Stimulated activated effector memory CD8-positive, alpha-beta T cell treated with anti-CD3 and anti-CD28 coated beads, Interleukin-12 subunit alpha, Interleukin-12 subunit beta, amount 100 ng/mL, for 72 hours (primary cell): ENCODE measurements at regions not wholly inside any gene's neighbourhood (a gene's known extent, or its start where the extent isn't known, plus 50 kb on each side); places are given as distances from the start of the nearest gene placed in this dataset.

Experiments
- ATAC-seq: fragments of 150-1000 bp; cut with Tn5 transposase; 2 replicates; pipeline ENCODE4 v1.10.0; 2021
- DNase-seq, 2 donors: peaks; one replicate each; pipeline ENCODE4 v3.0.0; 2021 to 2022; ENCODE audit warnings: low spot score in 2 of 2
- H3K27ac Mint-ChIP-seq: one replicate; pipeline ENCODE4 v1.8.0; 2022; ENCODE audit warnings: mild to moderate bottlenecking, mixed read lengths
- H3K36me3 Mint-ChIP-seq: one replicate; pipeline ENCODE4 v1.8.0; 2022; ENCODE audit warnings: mild to moderate bottlenecking, mixed read lengths
- H3K4me1 Mint-ChIP-seq: one replicate; pipeline ENCODE4 v1.8.0; 2022; ENCODE audit warnings: mixed read lengths
- H3K4me3 Mint-ChIP-seq: one replicate; pipeline ENCODE4 v1.8.0; 2022; ENCODE audit warnings: mild to moderate bottlenecking, mixed read lengths
- H3K9me3 Mint-ChIP-seq: one replicate; pipeline ENCODE4 v1.8.0; 2022; ENCODE audit warnings: mixed read lengths

- no peak overlapping the region for H3K27ac Mint-ChIP-seq
- ATAC-seq (no peak), DNase-seq (no peak)
- peaks cover 4% of the 10 kb centered on the region for H3K9me3 Mint-ChIP-seq
- no peaks in the 10 kb centered on the region for H3K4me1 Mint-ChIP-seq
- H3K4me3 Mint-ChIP-seq, result no peak overlapping the region
- H3K36me3 Mint-ChIP-seq, result no peaks in the 10 kb centered on the region
Observed at GRCh38 chr13:95494082-95494681, 58.3 kb upstream of the CLDN10 start.

GRCh38 chr13:95496485-95496884 lies 56.0 kb upstream of the CLDN10 start:
- ATAC-seq, result no peak
- no peak for DNase-seq
- H3K9me3 Mint-ChIP-seq, result peaks cover 10% of the 10 kb centered on the region
- H3K4me3 Mint-ChIP-seq, result no peak overlapping the region
- H3K36me3 Mint-ChIP-seq, result no peaks in the 10 kb centered on the region
- H3K4me1 Mint-ChIP-seq, result no peaks in the 10 kb centered on the region
- no peak overlapping the region for H3K27ac Mint-ChIP-seq

DNA sequence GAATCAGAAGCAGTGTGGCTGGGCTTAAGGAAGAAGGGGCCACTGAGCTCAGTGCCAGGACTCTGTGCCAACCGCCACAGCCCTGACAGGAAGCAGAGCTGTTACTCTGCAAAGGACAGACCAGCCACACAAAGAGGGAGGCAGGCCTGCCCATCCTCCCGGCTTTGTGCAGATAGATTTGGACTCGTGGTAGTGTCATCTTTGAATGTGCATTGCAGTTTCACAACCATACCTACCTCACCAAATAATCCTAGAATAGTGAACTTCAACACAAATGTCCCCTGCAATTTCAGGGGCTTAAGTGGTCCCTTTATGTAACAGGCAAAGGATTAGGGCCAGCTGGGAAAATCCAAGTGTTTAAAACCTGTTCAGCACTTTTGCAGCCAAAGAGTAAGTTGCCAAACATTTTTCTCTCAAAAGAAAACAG lies 55.1 kb upstream of the CLDN10 start:
- H3K4me1 Mint-ChIP-seq, result no peaks in the 10 kb centered on the region
- H3K4me3 Mint-ChIP-seq, result no peak overlapping the region
- DNase-seq (no peak), ATAC-seq (no peak)
- H3K9me3 Mint-ChIP-seq, result peaks cover 13% of the 10 kb centered on the region
- H3K27ac Mint-ChIP-seq, result no peak overlapping the region
- H3K36me3 Mint-ChIP-seq, result no peaks in the 10 kb centered on the region

GRCh38 chr13:95498886-95499285 lies 53.6 kb upstream of the CLDN10 start:
- H3K9me3 Mint-ChIP-seq, result peaks cover 13% of the 10 kb centered on the region
- no peak for DNase-seq
- H3K27ac Mint-ChIP-seq, result no peak overlapping the region
- H3K4me1 Mint-ChIP-seq, result no peaks in the 10 kb centered on the region
- no peak for ATAC-seq
- no peak overlapping the region for H3K4me3 Mint-ChIP-seq
- H3K36me3 Mint-ChIP-seq, result no peaks in the 10 kb centered on the region

DNA sequence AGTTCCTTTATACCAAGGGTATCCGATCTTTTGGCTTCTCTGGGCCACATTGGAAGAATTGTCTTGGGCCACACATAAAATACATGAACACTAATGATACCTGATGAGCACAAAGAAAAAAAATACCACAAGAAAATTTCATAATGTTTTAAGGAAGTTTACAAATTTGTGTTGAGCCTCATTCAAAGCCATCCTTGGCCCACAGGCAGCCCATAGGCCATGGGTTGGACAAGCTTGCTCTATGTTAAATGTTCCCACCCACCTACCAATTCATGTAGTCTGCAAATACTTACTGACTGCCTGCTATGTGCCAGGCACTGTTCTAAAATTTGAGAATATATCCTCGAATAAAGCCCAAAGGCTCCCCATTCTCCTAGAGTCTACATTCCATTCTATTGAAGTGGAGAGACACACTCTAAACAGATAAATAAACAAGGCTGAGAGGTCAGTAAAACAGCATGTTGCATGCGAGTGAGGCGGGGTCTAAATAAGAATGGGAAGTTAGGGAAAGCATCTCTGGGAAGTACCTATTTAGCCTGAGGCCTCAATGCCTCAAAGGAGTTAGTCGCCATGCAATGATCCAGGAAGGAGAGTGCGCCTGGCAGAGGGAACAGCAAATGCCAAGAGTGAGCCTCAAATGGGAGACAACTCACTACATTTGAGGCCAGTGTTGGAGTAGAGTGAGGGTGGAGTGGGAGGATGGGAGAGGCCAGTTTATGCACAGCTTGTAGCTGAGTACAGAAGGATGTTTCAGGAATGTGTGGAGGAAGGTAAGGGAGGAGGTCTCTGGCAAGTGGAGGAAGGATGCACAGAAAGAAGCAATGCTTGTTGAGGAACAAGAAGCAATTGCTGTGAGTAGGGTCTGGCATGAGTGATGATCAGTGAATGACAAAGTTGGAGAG lies 52.5 kb upstream of the CLDN10 start:
- Mint-ChIP-seq H3K36me3 (no peaks in the 10 kb centered on the region), H3K9me3 (peaks cover 13% of the 10 kb centered on the region), H3K4me3 (no peak overlapping the region), H3K4me1 (no peaks in the 10 kb centered on the region), H3K27ac (no peak overlapping the region)
- DNase-seq (no peak), ATAC-seq (no peak)

DNA sequence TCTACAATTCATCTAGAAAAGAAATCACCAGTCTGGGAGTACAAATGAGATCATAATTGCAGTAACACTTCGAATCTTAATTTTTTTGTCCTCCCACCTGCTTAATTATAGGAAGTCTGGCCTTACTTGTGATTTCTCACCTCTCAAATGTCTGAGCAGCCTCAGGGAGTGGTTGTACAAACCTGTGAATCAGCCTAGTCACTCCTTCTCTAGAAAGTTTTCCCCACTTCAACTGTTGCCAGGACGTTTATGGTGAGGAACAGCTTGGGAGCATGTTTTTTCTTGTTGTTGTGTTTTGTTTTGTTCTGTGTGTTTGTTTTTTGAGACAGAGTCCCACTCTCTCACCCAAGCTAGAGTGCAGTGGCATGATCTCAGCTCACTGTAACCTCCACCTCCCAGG lies 50.3 kb upstream of the CLDN10 start:
- peaks cover 9% of the 10 kb centered on the region for H3K9me3 Mint-ChIP-seq
- no peaks in the 10 kb centered on the region for H3K4me1 Mint-ChIP-seq
- H3K27ac Mint-ChIP-seq, result no peak overlapping the region
- no peak for DNase-seq
- no peak overlapping the region for H3K4me3 Mint-ChIP-seq
- ATAC-seq, result no peak
- no peaks in the 10 kb centered on the region for H3K36me3 Mint-ChIP-seq
